ENCODE measurements at regions not wholly inside any gene's neighbourhood (a gene's known extent, or its start where the extent isn't known, plus 50 kb on each side); places are given as distances from the start of the nearest gene placed in this dataset.

GRCh38 chr2:62413116-62413663 lies 92.8 kb downstream of the TMEM17 start:
- Histone ChIP-seq H3K4me3 (replicated peaks in 1 of 2; ENCODE audit: low read depth in 1 of 2, low read length in 2 of 2) (no peak overlapping the region), H3K4me2 (ENCODE audit: low read length) (no peak overlapping the region), H3K9me3 (ENCODE audit: control insufficient read depth in 1 of 2, insufficient read depth in 1 of 2, low read depth in 1 of 2, low read length in 2 of 2) (no peaks in the 10 kb centered on the region), H3K27me3 (ENCODE audit: insufficient read depth, low read length) (no peaks in the 10 kb centered on the region), H3K79me2 (ENCODE audit: insufficient read depth, low read length) (no peaks in the 10 kb centered on the region), H3K9ac (ENCODE audit: low read length) (no peak overlapping the region), H4K20me1 (ENCODE audit: insufficient read depth) (no peaks in the 10 kb centered on the region), H3K9me2 (ENCODE audit: insufficient read depth) (no peaks in the 10 kb centered on the region), H2AFZ (ENCODE audit: low read depth, low read length, poor library complexity, severe bottlenecking) (no peak overlapping the region), H3K36me3 (ENCODE audit: control insufficient read depth in 1 of 2, insufficient read depth in 2 of 2, low read length in 2 of 2) (no peaks in the 10 kb centered on the region), H3K4me1 (ENCODE audit: control insufficient read depth in 1 of 2, insufficient read depth in 2 of 2, low read length in 2 of 2) (peaks cover 15 to 25% of the 10 kb centered on the region in 2 experiments), H3K27ac (ENCODE audit: low read depth, low read length) (no peak overlapping the region)
- intact Hi-C loops (cut with micrococcal nuclease) = loop anchor here (2.0 to 5.0 kb wide), 2 partner anchors 116 to 496 kb away; no protein-coding TSS in a partner anchor
- ChIA-PET RAD21 (ENCODE audit: low non-redundant PET in 1 of 2, low total read pairs in 2 of 2, uncharacterized antibody in 2 of 2, unreplicated experiment in 2 of 2) (no interaction called here), CTCF (interaction anchor here (1.4 to 4.3 kb wide), 2 partner anchors 44 to 420 kb away, joined by 3 to 53 read pairs; no protein-coding TSS in a partner anchor), POLR2A (no interaction called here)
- TF ChIP-seq ATF3 (IDR thresholded peaks at IDR 0.05) (no peak), JUND (IDR thresholded peaks at IDR 0.05) (no peak), ZFX (IDR thresholded peaks at IDR 0.05) (no peak), REST (IDR thresholded peaks at IDR 0.05; ENCODE audit: low read depth) (no peak)
- ATAC-seq = no peak
- no peak for DNase-seq (ENCODE audit: low read depth, low spot score)
- BruUV-seq (replicated peaks) = no TSS peak

- intact Hi-C loops (cut with micrococcal nuclease) = loop anchor here (1.0 to 5.0 kb wide), 3 partner anchors 115 to 496 kb away; no protein-coding TSS in a partner anchor
- Histone ChIP-seq H4K20me1 (ENCODE audit: insufficient read depth) (no peaks in the 10 kb centered on the region), H3K9ac (ENCODE audit: low read length) (no peak overlapping the region), H3K4me3 (replicated peaks in 1 of 2; ENCODE audit: low read depth in 1 of 2, low read length in 2 of 2) (no peak overlapping the region), H3K9me2 (ENCODE audit: insufficient read depth) (no peaks in the 10 kb centered on the region), H3K27me3 (ENCODE audit: insufficient read depth, low read length) (no peaks in the 10 kb centered on the region), H3K36me3 (ENCODE audit: control insufficient read depth in 1 of 2, insufficient read depth in 2 of 2, low read length in 2 of 2) (no peaks in the 10 kb centered on the region), H3K27ac (ENCODE audit: low read depth, low read length) (no peak overlapping the region), H3K4me2 (ENCODE audit: low read length) (peak overlapping the region; percentile 27), H3K4me1 (ENCODE audit: control insufficient read depth in 1 of 2, insufficient read depth in 2 of 2, low read length in 2 of 2) (peaks cover 15 to 25% of the 10 kb centered on the region in 2 experiments), H2AFZ (ENCODE audit: low read depth, low read length, poor library complexity, severe bottlenecking) (peak overlapping the region; percentile 88), H3K79me2 (ENCODE audit: insufficient read depth, low read length) (no peaks in the 10 kb centered on the region), H3K9me3 (ENCODE audit: control insufficient read depth in 1 of 2, insufficient read depth in 1 of 2, low read depth in 1 of 2, low read length in 2 of 2) (no peaks in the 10 kb centered on the region)
- no TSS peak for BruUV-seq (replicated peaks)
- POLR2A ChIA-PET = no interaction called here
- DNase-seq (ENCODE audit: low read depth, low spot score) (no peak), ATAC-seq (peak; percentile 43)
- TF ChIP-seq JUND (IDR thresholded peaks at IDR 0.05) = no peak
- TF ChIP-seq TCF7L2 (IDR thresholded peaks at IDR 0.05; ENCODE audit: borderline replicate concordance, extremely low read depth, insufficient read depth, insufficient read length) = no peak
- no peak for TF ChIP-seq CBX3 (IDR thresholded peaks at IDR 0.05; ENCODE audit: low read depth)
- RAD21 ChIA-PET (ENCODE audit: low non-redundant PET in 1 of 2, low total read pairs in 2 of 2, uncharacterized antibody in 2 of 2, unreplicated experiment in 2 of 2) = interaction anchor here in 1 of 2 experiments (1.5 kb wide), 1 partner anchor 419 kb away, joined by 5 read pairs; no protein-coding TSS in a partner anchor
- CTCF ChIA-PET = interaction anchor here (1.2 to 4.3 kb wide), 4 partner anchors 10 to 493 kb away, joined by 3 to 53 read pairs (median 4); no protein-coding TSS in a partner anchor
Measured at GRCh38 chr2:62412347-62412742, 93.7 kb downstream of the TMEM17 start.

Measured in HCT116 (cell line).